HepG2 (cell line): ENCODE measurements at regions not wholly inside any gene's neighbourhood (a gene's known extent, or its start where the extent isn't known, plus 50 kb on each side); places are given as distances from the start of the nearest gene placed in this dataset.

Source experiments
- ATAC-seq: fragments of 200-7000 bp; cut with Tn5 transposase; 3 replicates; pipeline ENCODE4 v1.9.1; 2020; ENCODE audit warnings: mild to moderate bottlenecking, moderate library complexity
- BruUV-seq: library from RNA; stranded (reverse); fragments of 400-500 nt; replicated peaks from 2 replicates; lab custom pipeline; 2021; lab: Mats Ljungman, UMichigan
- CTCF ChIA-PET: fragments of 300-600 bp; formaldehyde crosslinking; extraction: SDS; loops from one replicate; lab custom pipeline; 2021; ENCODE audit warnings: low total read pairs, inconsistent platforms, low intra/inter-chr PET ratio; lab: Yijun Ruan, JAX
- POLR2A ChIA-PET: fragments of 350-600 bp; sonication (Branson Sonifier 250); formaldehyde crosslinking; loops from one replicate; lab custom pipeline; 2020; ENCODE audit warnings: antibody characterized with exemption, inconsistent platforms; lab: Yijun Ruan, JAX
- DNase-seq: peaks from one replicate; pipeline ENCODE4 v3.0.0-alpha.2; 2015; ENCODE audit warnings: low spot score
- FAIRE-seq: peaks from 3 replicates; lab custom pipeline; 2011; peaks lifted over from hg19 to GRCh38; lab: Jason Lieb, UNC
- H2AFZ ChIP-seq: one replicate; pipeline ENCODE4 v1.6.1; 2011; ENCODE audit warnings: low read length, inconsistent platforms
- H3K27ac ChIP-seq: fragments of 300-600 bp; 3 replicates; pipeline ENCODE4 v1.8.0; 2011; ENCODE audit warnings: mixed run types, mild to moderate bottlenecking, mixed read lengths, low read length, inconsistent platforms; ENCODE audit not compliant: insufficient read depth; ENCODE audit errors: extremely low read length
- H3K27me3 ChIP-seq, 2 experiments: fragments of 200-600 bp in 1 of 2; 2 replicates in 1 of 2; 3 replicates in 1 of 2; pipeline versions ENCODE4 v1.6.0 to v1.8.0; 2011; ENCODE audit warnings: low read length in 2 of 2, mild to moderate bottlenecking in 2 of 2, moderate library complexity in 2 of 2, inconsistent platforms in 1 of 2; ENCODE audit not compliant: insufficient read depth in 2 of 2, control insufficient read depth in 1 of 2
- H3K36me3 ChIP-seq, 2 experiments: fragments of 200-600 bp in 1 of 2; replicated peaks in 1 of 2; 2 replicates in 1 of 2; 3 replicates in 1 of 2; pipeline versions ENCODE4 v1.5.1 to v1.8.0; 2011; ENCODE audit warnings: low read length in 2 of 2, inconsistent platforms in 1 of 2; ENCODE audit not compliant: insufficient read depth in 2 of 2, control insufficient read depth in 1 of 2
- H3K4me1 ChIP-seq: 2 replicates; pipeline ENCODE4 v1.5.1; 2012; ENCODE audit warnings: low read length, inconsistent platforms; ENCODE audit not compliant: insufficient read depth
- H3K4me2 ChIP-seq: 2 replicates; pipeline ENCODE4 v1.6.0; 2011; ENCODE audit warnings: low read depth, low read length, inconsistent platforms
- H3K4me3 ChIP-seq, 3 experiments: fragments of 200-600 bp in 1 of 3; sonication (generic), shearing (Covaris generic) in 1 of 3; replicated peaks in 1 of 3; 2 replicates each; pipeline ENCODE4 v1.5.1; 2011 to 2016; ENCODE audit warnings: low read length in 3 of 3, inconsistent platforms in 2 of 3, low read depth in 2 of 3, mild to moderate bottlenecking in 2 of 3, control low read depth in 1 of 3, mixed read lengths in 1 of 3; ENCODE audit not compliant: insufficient read depth in 1 of 3
- H3K79me2 ChIP-seq: one replicate; pipeline ENCODE4 v1.6.1; 2011; ENCODE audit warnings: low read length, inconsistent platforms; ENCODE audit not compliant: insufficient read depth
- H3K9ac ChIP-seq: 2 replicates; pipeline ENCODE4 v1.6.0; 2011; ENCODE audit warnings: mild to moderate bottlenecking, low read depth, low read length, inconsistent platforms; ENCODE audit not compliant: insufficient read depth
- H3K9me3 ChIP-seq: 2 replicates; pipeline ENCODE4 v1.5.1; 2012; ENCODE audit warnings: mild to moderate bottlenecking, low read length
- H4K20me1 ChIP-seq: 2 replicates; pipeline ENCODE4 v1.6.0; 2011; ENCODE audit warnings: inconsistent platforms, mild to moderate bottlenecking, low read length, moderate library complexity; ENCODE audit not compliant: insufficient read depth
- FIP1L1 ChIP-seq: fragments of 200-400 bp; formaldehyde crosslinking; IDR thresholded peaks from 2 replicates; pipeline ENCODE4 v1.6.1; 2018; ENCODE audit warnings: low read depth, mild to moderate bottlenecking, low read length, moderate library complexity, borderline replicate concordance; ENCODE audit not compliant: insufficient read depth
- MED1 ChIP-seq: sonication (generic); formaldehyde crosslinking; IDR thresholded peaks from 2 replicates; pipeline ENCODE4 v1.4.0; 2020; ENCODE audit warnings: missing genetic modification reagents
- ZHX2 ChIP-seq, 2 experiments: sonication (generic) in 1 of 2; formaldehyde crosslinking in 1 of 2; IDR thresholded peaks; 2 replicates each; pipeline versions ENCODE4 v1.6.1 to v1.9.0; 2014 to 2022; ENCODE audit warnings: antibody characterized with exemption in 1 of 2, borderline replicate concordance in 1 of 2, inconsistent platforms in 1 of 2, low read depth in 1 of 2, missing genetic modification reagents in 1 of 2
- ZNF160 ChIP-seq: sonication (generic); formaldehyde crosslinking; IDR thresholded peaks from 2 replicates; pipeline ENCODE4 v1.8.0; 2022; ENCODE audit warnings: mild to moderate bottlenecking, inconsistent platforms, missing genetic modification reagents
- in situ Hi-C: cut with HindIII; loops from 2 replicates; pipeline ENCODE4 v1.10.0; 2017; ENCODE audit warnings: low pct_unique_long_range_greater_than_20kb; ENCODE audit not compliant: extremely low pct_ligation_motif_present
- intact Hi-C: fragments of 100-400 bp; cut with micrococcal nuclease; formaldehyde crosslinking; loops from one replicate; pipeline ENCODE4 v1.10.0; 2022; ENCODE audit not compliant: unreplicated experiment

- in situ Hi-C loops: no loop called here
- no peak for DNase-seq
- CTCF ChIA-PET: no interaction called here
These were observed 193.2 kb upstream of the UBL3 start for GRCh38 chr13:30043631-30043925.

More at GRCh38 chr13:30043631-30043925, 193.2 kb upstream of the UBL3 start:
- Histone ChIP-seq H3K27ac (no peak overlapping the region), H3K9ac (no peak overlapping the region), H3K4me3 (no peak overlapping the region), H2AFZ (no peak overlapping the region), H4K20me1 (no peaks in the 10 kb centered on the region), H3K36me3 (no peaks in the 10 kb centered on the region), H3K4me1 (0 out of 2 replicates have a peak, but pooled peaks cover 10% of the 10 kb centered on the region), H3K9me3 (no peaks in the 10 kb centered on the region), H3K4me2 (no peak overlapping the region), H3K27me3 (no peaks in the 10 kb centered on the region), H3K79me2 (no peaks in the 10 kb centered on the region)
- POLR2A ChIA-PET: no interaction called here
- TF ChIP-seq ZNF160 (CRISPR knock-in tag) (no peak), ZHX2 (IDR thresholded peaks at IDR 0.05; ENCODE audit: low read depth) (no peak), ZHX2 (CRISPR knock-in tag; IDR thresholded peaks at IDR 0.05; ENCODE audit: borderline replicate concordance) (no peak), FIP1L1 (no peak), MED1 (CRISPR knock-in tag) (no peak)
- no peak for ATAC-seq
- no TSS peak for BruUV-seq
- FAIRE-seq: no peak
- intact Hi-C loops: loop anchor here (2.0 kb wide), 1 partner anchor 43 kb away; no protein-coding TSS in a partner anchor
